Bronchial epithelial cell (primary cell): ENCODE measurements at regions not wholly inside any gene's neighbourhood (a gene's known extent, or its start where the extent isn't known, plus 50 kb on each side); places are given as distances from the start of the nearest gene placed in this dataset.

Experiments
- DNase-seq: peaks from one replicate; pipeline ENCODE4 v3.0.0-alpha.2; 2010; ENCODE audit warnings: low read depth
- FAIRE-seq: peaks from 2 replicates; lab custom pipeline; 2011; peaks lifted over from hg19 to GRCh38; lab: Jason Lieb, UNC
- H3K27me3 ChIP-seq: 2 replicates; pipeline ENCODE4 v1.5.1; 2011; ENCODE audit warnings: low read length; ENCODE audit not compliant: control insufficient read depth, insufficient read depth
- H3K36me3 ChIP-seq: 2 replicates; pipeline ENCODE4 v1.5.1; 2011; ENCODE audit warnings: low read length; ENCODE audit not compliant: control insufficient read depth, insufficient read depth
- H3K4me3 ChIP-seq: 2 replicates; pipeline ENCODE4 v1.5.1; 2011; ENCODE audit warnings: mild to moderate bottlenecking, low read depth, low read length, control low read depth
- TF ChIP-seq, protein P1 (sequence below): IDR thresholded peaks from 2 replicates; pipeline ENCODE4 v1.5.1; 2011; ENCODE audit warnings: mild to moderate bottlenecking, moderate library complexity, low read length, control low read depth, inconsistent platforms; ENCODE audit not compliant: insufficient read depth, severe bottlenecking

DNA sequence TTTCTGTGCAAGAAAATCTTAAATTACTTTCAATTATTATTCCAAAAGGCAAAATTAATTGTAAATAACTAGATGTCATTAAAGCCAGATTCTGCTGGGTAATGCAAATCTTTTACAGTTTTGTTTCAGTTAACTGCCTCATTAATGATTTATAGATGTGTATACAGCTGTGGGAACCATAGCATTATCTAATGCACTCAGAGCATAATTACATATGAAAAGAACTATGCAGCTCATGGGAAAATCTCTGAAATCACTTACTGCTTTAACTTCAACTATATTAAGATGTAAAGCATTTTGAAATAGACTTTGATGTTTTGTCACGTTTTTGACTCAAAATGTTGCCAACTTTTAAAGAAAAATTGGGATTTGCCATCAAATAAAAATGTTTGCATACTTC, 630.3 kb upstream of the KLHL4 start:
- Histone ChIP-seq H3K27me3 (no peaks in the 10 kb centered on the region), H3K4me3 (no peak overlapping the region), H3K36me3 (no peaks in the 10 kb centered on the region)
- FAIRE-seq (no peak), DNase-seq (no peak)
- TF ChIP-seq, protein P1, sequence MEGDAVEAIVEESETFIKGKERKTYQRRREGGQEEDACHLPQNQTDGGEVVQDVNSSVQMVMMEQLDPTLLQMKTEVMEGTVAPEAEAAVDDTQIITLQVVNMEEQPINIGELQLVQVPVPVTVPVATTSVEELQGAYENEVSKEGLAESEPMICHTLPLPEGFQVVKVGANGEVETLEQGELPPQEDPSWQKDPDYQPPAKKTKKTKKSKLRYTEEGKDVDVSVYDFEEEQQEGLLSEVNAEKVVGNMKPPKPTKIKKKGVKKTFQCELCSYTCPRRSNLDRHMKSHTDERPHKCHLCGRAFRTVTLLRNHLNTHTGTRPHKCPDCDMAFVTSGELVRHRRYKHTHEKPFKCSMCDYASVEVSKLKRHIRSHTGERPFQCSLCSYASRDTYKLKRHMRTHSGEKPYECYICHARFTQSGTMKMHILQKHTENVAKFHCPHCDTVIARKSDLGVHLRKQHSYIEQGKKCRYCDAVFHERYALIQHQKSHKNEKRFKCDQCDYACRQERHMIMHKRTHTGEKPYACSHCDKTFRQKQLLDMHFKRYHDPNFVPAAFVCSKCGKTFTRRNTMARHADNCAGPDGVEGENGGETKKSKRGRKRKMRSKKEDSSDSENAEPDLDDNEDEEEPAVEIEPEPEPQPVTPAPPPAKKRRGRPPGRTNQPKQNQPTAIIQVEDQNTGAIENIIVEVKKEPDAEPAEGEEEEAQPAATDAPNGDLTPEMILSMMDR, result no peak

DNA sequence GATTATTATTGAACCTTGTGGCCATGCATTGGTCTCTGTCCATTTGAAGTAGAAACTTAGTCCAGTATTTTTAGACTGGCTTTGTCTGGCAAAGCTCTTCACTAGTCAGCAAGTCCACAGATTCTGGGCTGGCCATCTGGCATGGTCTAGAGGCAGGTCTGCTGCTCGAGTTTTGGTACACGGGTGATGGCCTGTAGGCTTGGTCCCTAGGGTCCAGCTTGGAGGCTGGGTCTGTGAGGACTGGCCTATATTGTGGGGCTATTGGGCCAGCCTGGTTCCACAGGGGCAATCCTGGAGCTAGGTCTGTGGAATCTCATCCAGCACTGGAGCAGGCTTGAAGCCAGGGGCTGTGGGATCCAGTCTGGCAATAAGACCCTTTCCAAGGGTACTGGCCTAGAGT, 607.6 kb upstream of the KLHL4 start:
- FAIRE-seq, result no peak
- no peak overlapping the region for H3K4me3 ChIP-seq
- no peak for DNase-seq
- TF ChIP-seq, protein P1, result no peak
- no peaks in the 10 kb centered on the region for H3K36me3 ChIP-seq
- H3K27me3 ChIP-seq, result no peaks in the 10 kb centered on the region

DNA sequence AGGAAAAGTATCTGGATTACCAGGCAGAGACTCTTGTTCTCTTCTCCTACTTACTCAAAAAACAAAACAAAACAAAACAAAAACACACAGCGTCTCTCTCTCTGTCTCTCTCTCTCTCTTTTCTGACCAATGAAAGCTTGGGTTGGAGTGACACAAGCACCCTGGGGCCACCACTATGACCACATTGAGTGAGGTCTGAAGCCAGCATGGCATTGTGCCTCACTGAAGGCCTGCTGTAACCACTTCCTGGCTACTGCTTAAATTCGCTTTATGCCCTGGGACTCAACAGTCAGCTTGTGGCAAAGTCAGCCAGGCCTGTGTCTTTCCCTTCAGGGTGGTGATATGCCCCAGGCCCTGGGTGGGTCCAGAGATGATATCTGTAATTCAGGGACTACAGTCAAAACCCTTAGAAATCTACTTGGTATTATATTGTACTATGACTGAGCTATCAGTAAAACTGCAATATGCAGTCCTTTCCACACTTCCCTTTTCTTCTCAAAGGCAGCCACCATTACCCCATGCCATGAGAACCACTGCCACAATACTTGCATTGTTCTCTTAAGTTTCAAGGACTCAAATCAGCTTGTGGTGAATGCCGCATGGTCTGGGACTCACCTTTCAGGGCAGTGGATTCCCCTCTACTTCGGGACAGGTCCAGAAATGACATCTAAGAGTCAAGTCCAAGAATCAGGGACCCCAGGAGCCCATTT, 606.8 kb upstream of the KLHL4 start:
- H3K4me3 ChIP-seq, result no peak overlapping the region
- FAIRE-seq (no peak), DNase-seq (no peak)
- no peaks in the 10 kb centered on the region for H3K36me3 ChIP-seq
- TF ChIP-seq, protein P1, result no peak
- no peaks in the 10 kb centered on the region for H3K27me3 ChIP-seq

DNA sequence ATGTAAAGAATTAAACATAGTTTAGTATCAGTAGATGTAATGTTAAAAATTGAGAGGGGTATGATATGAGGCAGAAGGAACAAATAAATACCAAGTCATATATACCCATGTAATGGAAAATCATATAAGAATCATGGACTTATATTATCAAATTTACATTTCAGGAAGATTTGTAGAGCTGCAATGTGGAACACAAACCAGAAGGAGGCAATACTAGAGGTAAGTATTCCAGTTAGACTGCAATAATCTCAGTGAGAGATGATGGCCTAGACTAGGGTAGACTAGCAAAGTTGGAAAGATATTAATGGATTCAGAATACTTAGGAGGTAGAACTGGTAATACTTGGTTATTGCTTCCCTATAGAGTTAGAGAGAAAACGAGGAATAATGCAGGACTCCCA, 603.0 kb upstream of the KLHL4 start:
- TF ChIP-seq, protein P1, result no peak
- no peak overlapping the region for H3K4me3 ChIP-seq
- no peaks in the 10 kb centered on the region for H3K27me3 ChIP-seq
- FAIRE-seq (no peak), DNase-seq (no peak)
- no peaks in the 10 kb centered on the region for H3K36me3 ChIP-seq

DNA sequence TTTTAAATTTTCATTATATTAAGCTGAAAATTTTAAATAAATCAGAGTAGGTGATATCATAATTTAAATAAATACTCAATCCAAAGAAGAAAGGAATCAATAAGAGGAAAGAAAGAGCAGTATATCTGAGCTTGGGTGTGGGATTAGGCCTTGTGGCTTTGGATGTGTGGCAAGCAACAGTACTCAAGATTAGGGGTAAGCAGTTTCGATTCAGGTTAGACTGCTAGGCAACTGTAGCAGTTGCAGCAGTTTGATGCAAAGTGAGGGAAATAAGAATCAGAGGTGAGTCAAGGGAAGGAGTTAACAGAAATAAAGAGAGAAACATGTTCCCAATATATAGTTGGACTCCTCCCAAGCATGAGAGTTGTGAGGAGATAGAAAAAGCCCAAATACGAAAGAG, 599.6 kb upstream of the KLHL4 start:
- FAIRE-seq (no peak), DNase-seq (no peak)

More for the DNA sequence above, 599.6 kb upstream of the KLHL4 start:
- TF ChIP-seq, protein P1, result no peak
- Histone ChIP-seq H3K4me3 (no peak overlapping the region), H3K36me3 (no peaks in the 10 kb centered on the region), H3K27me3 (no peaks in the 10 kb centered on the region)
